DND-41 (cell line): ENCODE measurements at regions not wholly inside any gene's neighbourhood (a gene's known extent, or its start where the extent isn't known, plus 50 kb on each side); places are given as distances from the start of the nearest gene placed in this dataset.

ENCODE experiments used
- EZH2 ChIP-seq: IDR thresholded peaks from 3 replicates; pipeline ENCODE4 v1.6.1; 2012; ENCODE audit warnings: borderline replicate concordance, low read depth, mild to moderate bottlenecking, moderate library complexity, low read length, inconsistent platforms; ENCODE audit not compliant: severe bottlenecking
- TF ChIP-seq, protein P1 (sequence below): IDR thresholded peaks from 2 replicates; pipeline ENCODE4 v1.5.1; 2012; ENCODE audit warnings: borderline replicate concordance, low read length, moderate library complexity, mild to moderate bottlenecking; ENCODE audit not compliant: poor library complexity, severe bottlenecking; ENCODE audit errors: extremely low read depth

DNA sequence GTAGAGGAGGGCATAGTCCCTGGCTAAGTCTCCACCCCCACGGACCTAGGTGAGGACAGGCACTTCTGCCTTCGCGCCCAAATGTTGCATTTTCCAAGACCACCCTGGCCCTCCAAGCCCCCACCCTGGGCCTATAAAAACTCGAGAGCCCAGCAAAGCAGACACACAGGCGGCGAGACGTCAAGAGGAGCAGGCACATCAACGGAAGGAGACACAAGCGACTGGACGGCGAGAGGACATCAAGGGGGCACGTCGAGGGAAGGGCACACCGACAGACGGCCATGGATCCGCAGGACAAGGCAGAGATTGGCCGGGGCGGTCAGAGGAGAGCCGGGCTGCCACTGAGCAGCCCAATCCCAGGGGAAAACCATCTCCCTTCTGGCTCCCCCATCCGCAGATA lies 348.0 kb downstream of the MTRR start:
- TF ChIP-seq, protein P1, sequence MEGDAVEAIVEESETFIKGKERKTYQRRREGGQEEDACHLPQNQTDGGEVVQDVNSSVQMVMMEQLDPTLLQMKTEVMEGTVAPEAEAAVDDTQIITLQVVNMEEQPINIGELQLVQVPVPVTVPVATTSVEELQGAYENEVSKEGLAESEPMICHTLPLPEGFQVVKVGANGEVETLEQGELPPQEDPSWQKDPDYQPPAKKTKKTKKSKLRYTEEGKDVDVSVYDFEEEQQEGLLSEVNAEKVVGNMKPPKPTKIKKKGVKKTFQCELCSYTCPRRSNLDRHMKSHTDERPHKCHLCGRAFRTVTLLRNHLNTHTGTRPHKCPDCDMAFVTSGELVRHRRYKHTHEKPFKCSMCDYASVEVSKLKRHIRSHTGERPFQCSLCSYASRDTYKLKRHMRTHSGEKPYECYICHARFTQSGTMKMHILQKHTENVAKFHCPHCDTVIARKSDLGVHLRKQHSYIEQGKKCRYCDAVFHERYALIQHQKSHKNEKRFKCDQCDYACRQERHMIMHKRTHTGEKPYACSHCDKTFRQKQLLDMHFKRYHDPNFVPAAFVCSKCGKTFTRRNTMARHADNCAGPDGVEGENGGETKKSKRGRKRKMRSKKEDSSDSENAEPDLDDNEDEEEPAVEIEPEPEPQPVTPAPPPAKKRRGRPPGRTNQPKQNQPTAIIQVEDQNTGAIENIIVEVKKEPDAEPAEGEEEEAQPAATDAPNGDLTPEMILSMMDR: no peak
- no peak for TF ChIP-seq EZH2
